RPMI7951 (cell line): ENCODE measurements at regions not wholly inside any gene's neighbourhood (a gene's known extent, or its start where the extent isn't known, plus 50 kb on each side); places are given as distances from the start of the nearest gene placed in this dataset.

Experiments
- DNase-seq: peaks from one replicate; pipeline ENCODE4 v3.0.0-alpha.2; 2012; ENCODE audit warnings: low read depth

GRCh38 chr21:35938446-35938845, 121.9 kb downstream of the SETD4 start:
- DNase-seq: no peak

GRCh38 chr21:35933466-35933865, 126.9 kb downstream of the SETD4 start:
- peak; percentile 89 for DNase-seq

- peak; percentile 92 for DNase-seq
Observed at GRCh38 chr21:35932232-35932911, 128.0 kb downstream of the SETD4 start.

DNA sequence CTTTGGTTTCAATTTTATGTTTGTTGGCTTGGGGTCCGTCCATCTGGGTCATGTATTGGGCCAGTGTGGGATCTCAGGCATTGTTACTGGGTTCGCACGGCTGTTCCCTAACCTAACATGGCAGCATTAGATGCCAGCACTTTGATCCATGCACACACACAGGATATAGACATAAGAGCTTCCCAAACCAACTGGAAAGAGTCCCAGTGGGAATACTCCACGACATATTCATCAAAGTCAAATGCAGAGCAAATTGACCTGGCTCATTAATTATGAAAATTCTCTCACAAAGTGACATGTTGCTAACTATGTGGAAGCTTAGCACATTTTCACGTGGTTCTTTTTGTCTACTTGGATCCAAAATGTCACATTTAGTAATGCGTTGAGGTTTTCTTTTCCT, 130.4 kb downstream of the SETD4 start:
- DNase-seq: no peak

GRCh38 chr21:35927262-35927661, 133.1 kb downstream of the SETD4 start:
- no peak for DNase-seq

- DNase-seq: no peak
Observed at GRCh38 chr21:35926003-35926740, 134.2 kb downstream of the SETD4 start.

DNA sequence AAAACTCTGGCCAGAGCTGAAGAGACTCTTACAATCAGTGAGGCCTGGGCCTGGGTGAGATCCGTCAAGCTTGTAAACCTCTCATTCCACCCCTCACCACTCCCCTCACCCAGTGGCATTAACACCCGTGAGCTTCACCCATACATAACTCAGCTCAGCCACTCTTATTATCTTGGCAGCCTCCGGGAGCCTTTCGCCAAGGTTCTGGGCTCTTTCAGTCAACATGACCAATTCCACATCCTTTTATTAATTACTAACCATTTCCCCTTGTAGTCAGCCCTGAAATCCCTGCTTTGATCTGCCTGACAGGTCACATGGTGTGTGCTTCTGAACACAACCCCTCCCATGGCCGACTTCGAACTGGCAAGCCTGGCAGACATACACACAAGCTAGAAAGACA, 134.8 kb downstream of the SETD4 start:
- DNase-seq: peak; percentile 78

- peak; percentile 94 for DNase-seq
Observed at GRCh38 chr21:35924714-35925301, 135.5 kb downstream of the SETD4 start.

- peak; percentile 35 for DNase-seq
Observed at GRCh38 chr21:35923971-35924370, 136.4 kb downstream of the SETD4 start.

- peak; percentile 61 for DNase-seq
Observed at GRCh38 chr21:35922618-35923017, 137.7 kb downstream of the SETD4 start.

- DNase-seq: no peak
Observed at GRCh38 chr21:35921471-35921870, 138.9 kb downstream of the SETD4 start.

GRCh38 chr21:35920436-35920835, 139.9 kb downstream of the SETD4 start:
- no peak for DNase-seq

DNA sequence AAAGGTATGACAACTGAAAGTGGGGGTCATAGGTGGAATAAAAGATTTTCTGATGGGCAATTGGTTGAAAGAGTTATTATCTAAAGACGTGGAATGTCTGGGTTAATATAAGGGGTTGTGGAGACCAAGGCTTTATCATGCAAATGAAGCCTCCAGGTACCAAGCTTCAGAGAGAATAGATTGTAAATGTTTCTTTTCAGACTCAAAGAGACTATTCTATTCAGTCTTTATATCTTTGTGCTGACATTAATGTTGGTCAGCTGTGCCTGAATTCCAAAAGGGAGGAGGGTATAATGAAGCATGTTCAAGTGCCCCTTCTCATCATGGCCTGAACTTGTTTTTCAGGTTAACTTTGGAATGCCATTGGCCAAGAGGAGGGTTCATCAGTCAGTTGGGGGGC, 145.3 kb downstream of the SETD4 start:
- DNase-seq: no peak

DNA sequence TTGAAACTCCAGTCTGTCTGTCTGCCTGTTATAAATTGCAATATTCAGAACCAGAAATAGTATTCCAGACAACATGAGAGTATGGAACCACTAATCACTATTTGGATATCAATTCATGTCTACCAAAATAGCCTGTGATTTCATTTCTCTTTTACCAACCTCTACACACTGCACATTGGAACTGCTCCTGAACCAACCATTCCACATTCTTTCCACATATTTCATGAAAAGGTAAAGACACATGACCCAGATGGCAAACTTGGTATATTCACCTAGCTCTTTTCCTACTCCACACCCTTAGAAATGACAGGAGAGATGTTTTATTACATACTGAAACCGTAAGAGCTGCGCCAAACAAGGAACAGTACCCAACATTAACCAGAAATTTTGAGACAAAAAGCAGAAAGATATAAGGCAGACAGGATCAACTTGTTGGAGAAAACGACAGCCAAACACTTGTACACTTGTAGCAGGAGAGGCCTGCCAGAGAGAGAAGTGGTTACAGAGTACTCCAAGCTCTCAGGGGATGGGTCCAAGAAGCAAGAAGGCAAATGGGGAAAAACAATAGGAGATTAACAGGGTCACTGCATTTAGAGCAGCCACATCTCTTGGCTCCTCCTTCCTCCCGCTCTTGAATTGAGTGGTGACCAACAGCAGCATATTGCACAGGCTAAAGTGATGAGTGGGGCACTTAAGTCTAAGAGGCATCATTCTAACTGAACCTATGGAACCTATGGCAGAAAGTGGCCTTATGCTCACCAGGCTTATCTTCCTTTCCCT, 148.7 kb downstream of the SETD4 start:
- DNase-seq: no peak

DNA sequence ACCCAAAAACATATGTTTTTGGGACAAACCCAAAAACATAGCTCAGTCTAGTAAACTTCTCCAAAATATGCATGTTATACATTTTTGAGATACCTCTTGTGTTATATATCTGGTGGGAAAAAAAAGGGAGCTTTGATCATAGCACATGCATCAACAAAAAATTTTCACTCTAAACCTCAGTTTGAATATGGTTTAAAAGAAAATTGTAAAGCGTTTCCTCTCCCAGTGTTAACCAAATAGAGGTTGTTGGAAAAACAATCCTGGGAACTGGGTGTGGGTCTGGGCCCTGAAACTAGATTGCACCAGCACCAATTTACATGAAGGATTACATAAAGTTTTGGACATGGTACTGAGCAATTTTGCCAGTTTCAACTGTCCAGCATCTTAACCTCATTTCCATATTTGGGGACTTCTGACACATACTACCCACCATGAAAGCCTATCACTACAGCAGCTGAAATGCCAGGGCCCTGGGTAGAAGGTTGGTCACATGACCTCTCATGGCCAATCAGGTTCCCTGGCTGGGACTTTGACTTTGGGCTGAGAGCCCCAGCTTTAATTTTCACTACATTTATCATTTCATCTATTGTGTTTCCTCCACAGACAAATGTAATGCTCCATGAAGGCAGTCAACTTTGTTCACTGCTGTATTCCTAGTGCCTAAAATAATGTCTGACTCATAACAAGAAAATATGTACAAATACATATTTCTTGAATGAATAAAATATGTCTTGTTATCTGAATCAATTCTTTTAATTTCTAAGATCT, 150.7 kb downstream of the SETD4 start:
- DNase-seq: no peak

GRCh38 chr21:35908311-35909078, 151.8 kb downstream of the SETD4 start:
- DNase-seq: no peak

GRCh38 chr21:35906586-35906985, 153.7 kb downstream of the SETD4 start:
- no peak for DNase-seq

DNA sequence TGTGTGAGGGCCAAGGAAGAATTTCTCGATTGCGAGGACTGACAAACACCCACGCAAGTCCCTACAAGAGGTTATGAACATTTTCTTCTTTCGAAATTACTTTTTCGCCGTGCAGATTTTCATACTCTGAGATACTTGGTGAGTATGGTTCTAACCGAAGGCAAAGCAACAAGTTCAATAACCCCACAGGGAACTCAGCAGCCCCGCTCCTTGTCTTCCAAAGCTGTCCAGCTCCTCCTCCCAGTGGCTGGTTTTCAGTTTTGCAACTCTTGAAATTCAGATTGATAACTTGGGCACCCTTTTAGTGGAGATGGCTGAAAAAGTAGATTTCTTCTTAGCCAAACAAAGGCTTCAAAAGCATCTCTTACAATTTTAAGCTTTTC, 154.4 kb downstream of the SETD4 start:
- DNase-seq: no peak

GRCh38 chr21:35905096-35905962, 155.0 kb downstream of the SETD4 start:
- no peak for DNase-seq

DNA sequence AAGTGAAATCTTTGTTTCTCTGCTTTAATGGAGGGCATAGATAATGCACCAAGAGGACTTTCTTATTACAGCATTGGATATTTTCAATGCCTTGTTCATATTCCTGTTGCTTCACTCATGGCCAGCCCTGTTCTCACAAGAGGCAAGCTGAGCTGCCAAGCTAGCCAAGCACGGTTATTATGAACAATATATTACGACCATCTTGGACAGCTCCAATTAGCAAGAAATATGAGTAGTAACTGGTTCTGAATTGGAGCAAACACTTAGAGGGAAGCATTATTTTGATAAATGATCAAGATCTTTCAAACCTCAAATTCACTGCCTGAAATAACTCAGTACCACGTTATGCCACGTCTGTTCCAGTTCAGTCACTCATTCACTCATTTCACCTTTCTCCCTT, 159.8 kb downstream of the SETD4 start:
- no peak for DNase-seq
